DMS 273 treated with DMSO at 0.1 percent for 48 hours (cell line): ENCODE measurements at regions not wholly inside any gene's neighbourhood (a gene's known extent, or its start where the extent isn't known, plus 50 kb on each side); places are given as distances from the start of the nearest gene placed in this dataset.
A peak's percentile ranks its signal among the peaks of the same experiment; 100 is the strongest.
"Not testable (repeated sequence)": the region's sequence is repeated elsewhere in the genome, so short reads cannot be mapped to it uniquely, and the experiment has no call there.

ENCODE experiments used
- DNase-seq: peaks from one replicate; lab custom pipeline; 2025; lab: John Stamatoyannopoulos, UW

- no peak for DNase-seq
Observed at GRCh38 chr5:99061299-99061698, 132.5 kb upstream of the CHD1 start.

- peak; percentile 17 for DNase-seq
Observed at GRCh38 chr5:99060306-99061261, 131.8 kb upstream of the CHD1 start.

GRCh38 chr5:99059685-99060084, 130.9 kb upstream of the CHD1 start:
- no peak for DNase-seq

- DNase-seq = no peak
Observed at GRCh38 chr5:99058466-99058865, 129.7 kb upstream of the CHD1 start.

GRCh38 chr5:99054972-99055371, 126.2 kb upstream of the CHD1 start:
- DNase-seq = no peak

GRCh38 chr5:99045871-99046270, 117.1 kb upstream of the CHD1 start:
- no peak for DNase-seq

GRCh38 chr5:99043257-99043656, 114.5 kb upstream of the CHD1 start:
- not testable (repeated sequence) for DNase-seq

- no peak for DNase-seq
Observed at GRCh38 chr5:99037668-99038067, 108.9 kb upstream of the CHD1 start.

- no peak for DNase-seq
Observed at GRCh38 chr5:99035942-99036341, 107.1 kb upstream of the CHD1 start.

GRCh38 chr5:99034336-99034735, 105.5 kb upstream of the CHD1 start:
- no peak for DNase-seq

GRCh38 chr5:99033014-99033900, 104.5 kb upstream of the CHD1 start:
- no peak for DNase-seq

GRCh38 chr5:99032234-99033013, 103.6 kb upstream of the CHD1 start:
- DNase-seq = peak; percentile 12

GRCh38 chr5:99030906-99031440, 102.2 kb upstream of the CHD1 start:
- no peak for DNase-seq

GRCh38 chr5:99029172-99029571, 100.4 kb upstream of the CHD1 start:
- no peak for DNase-seq

- DNase-seq = not testable (repeated sequence)
Observed at GRCh38 chr5:99028170-99028569, 99.4 kb upstream of the CHD1 start.

- DNase-seq = no peak
Observed at GRCh38 chr5:99025298-99026045, 96.7 kb upstream of the CHD1 start.

- no peak for DNase-seq
Observed at GRCh38 chr5:99023330-99023729, 94.5 kb upstream of the CHD1 start.

GRCh38 chr5:99022250-99022649, 93.4 kb upstream of the CHD1 start:
- DNase-seq = no peak

GRCh38 chr5:99020698-99021048, 91.9 kb upstream of the CHD1 start:
- no peak for DNase-seq

GRCh38 chr5:99019812-99020697, 91.2 kb upstream of the CHD1 start:
- peak; percentile 18 for DNase-seq
